ENCODE measurements at regions not wholly inside any gene's neighbourhood (a gene's known extent, or its start where the extent isn't known, plus 50 kb on each side); places are given as distances from the start of the nearest gene placed in this dataset.
"Not testable (repeated sequence)": the region's sequence is repeated elsewhere in the genome, so short reads cannot be mapped to it uniquely, and the experiment has no call there.

DNA sequence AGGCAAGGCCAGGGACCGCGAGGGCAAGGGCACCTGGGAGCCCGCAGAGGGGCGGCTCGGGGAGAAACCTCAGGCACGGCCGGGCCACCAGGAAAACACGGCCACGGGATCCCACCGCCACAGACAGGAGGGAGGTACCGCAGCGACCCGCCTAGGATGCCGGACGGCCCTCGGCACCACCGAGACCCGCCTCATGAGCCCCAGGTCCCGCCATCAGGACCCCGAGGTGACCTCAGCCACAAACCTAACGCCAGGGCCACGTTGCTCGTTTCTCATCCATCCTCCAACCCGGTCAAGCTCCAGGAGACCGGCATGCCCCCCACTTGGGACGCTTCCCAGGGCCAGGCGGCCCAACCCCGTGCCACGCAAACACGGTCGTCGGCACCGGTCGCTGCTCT is 95.2 kb upstream of the ANKRD30BL start:
- TF ChIP-seq, protein P1, sequence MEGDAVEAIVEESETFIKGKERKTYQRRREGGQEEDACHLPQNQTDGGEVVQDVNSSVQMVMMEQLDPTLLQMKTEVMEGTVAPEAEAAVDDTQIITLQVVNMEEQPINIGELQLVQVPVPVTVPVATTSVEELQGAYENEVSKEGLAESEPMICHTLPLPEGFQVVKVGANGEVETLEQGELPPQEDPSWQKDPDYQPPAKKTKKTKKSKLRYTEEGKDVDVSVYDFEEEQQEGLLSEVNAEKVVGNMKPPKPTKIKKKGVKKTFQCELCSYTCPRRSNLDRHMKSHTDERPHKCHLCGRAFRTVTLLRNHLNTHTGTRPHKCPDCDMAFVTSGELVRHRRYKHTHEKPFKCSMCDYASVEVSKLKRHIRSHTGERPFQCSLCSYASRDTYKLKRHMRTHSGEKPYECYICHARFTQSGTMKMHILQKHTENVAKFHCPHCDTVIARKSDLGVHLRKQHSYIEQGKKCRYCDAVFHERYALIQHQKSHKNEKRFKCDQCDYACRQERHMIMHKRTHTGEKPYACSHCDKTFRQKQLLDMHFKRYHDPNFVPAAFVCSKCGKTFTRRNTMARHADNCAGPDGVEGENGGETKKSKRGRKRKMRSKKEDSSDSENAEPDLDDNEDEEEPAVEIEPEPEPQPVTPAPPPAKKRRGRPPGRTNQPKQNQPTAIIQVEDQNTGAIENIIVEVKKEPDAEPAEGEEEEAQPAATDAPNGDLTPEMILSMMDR (IDR thresholded peaks at IDR 0.05 in 2 of 3, conservative IDR thresholded peaks at IDR 0.05 in 1 of 3; ENCODE audit: insufficient read depth in 2 of 3, low read depth in 1 of 3, low read length in 3 of 3) = not testable (repeated sequence)
- not testable (repeated sequence) for TF ChIP-seq STAT5B (CRISPR knock-in tag; IDR thresholded peaks at IDR 0.05); CTBP1 (IDR thresholded peaks at IDR 0.05; ENCODE audit: borderline replicate concordance); ZNF77 (CRISPR knock-in tag; IDR thresholded peaks at IDR 0.05); ZNF79 (CRISPR knock-in tag; IDR thresholded peaks at IDR 0.05; ENCODE audit: low read depth); MAZ (CRISPR knock-in tag; conservative IDR thresholded peaks at IDR 0.05 in 1 of 2, IDR thresholded peaks at IDR 0.05 in 1 of 2); NFYB (IDR thresholded peaks at IDR 0.05; ENCODE audit: extremely low read depth, insufficient read length); RB1 (IDR thresholded peaks at IDR 0.05; ENCODE audit: low read depth); CREB1 (IDR thresholded peaks at IDR 0.05); CREB1 (CRISPR knock-in tag; IDR thresholded peaks at IDR 0.05)
- TF ChIP-seq, protein P2, sequence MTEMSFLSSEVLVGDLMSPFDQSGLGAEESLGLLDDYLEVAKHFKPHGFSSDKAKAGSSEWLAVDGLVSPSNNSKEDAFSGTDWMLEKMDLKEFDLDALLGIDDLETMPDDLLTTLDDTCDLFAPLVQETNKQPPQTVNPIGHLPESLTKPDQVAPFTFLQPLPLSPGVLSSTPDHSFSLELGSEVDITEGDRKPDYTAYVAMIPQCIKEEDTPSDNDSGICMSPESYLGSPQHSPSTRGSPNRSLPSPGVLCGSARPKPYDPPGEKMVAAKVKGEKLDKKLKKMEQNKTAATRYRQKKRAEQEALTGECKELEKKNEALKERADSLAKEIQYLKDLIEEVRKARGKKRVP (CRISPR knock-in tag; IDR thresholded peaks at IDR 0.05) = not testable (repeated sequence)
- TF ChIP-seq, protein P3, sequence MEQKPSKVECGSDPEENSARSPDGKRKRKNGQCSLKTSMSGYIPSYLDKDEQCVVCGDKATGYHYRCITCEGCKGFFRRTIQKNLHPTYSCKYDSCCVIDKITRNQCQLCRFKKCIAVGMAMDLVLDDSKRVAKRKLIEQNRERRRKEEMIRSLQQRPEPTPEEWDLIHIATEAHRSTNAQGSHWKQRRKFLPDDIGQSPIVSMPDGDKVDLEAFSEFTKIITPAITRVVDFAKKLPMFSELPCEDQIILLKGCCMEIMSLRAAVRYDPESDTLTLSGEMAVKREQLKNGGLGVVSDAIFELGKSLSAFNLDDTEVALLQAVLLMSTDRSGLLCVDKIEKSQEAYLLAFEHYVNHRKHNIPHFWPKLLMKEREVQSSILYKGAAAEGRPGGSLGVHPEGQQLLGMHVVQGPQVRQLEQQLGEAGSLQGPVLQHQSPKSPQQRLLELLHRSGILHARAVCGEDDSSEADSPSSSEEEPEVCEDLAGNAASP (IDR thresholded peaks at IDR 0.05) = not testable (repeated sequence)
- TF ChIP-seq, protein P4, sequence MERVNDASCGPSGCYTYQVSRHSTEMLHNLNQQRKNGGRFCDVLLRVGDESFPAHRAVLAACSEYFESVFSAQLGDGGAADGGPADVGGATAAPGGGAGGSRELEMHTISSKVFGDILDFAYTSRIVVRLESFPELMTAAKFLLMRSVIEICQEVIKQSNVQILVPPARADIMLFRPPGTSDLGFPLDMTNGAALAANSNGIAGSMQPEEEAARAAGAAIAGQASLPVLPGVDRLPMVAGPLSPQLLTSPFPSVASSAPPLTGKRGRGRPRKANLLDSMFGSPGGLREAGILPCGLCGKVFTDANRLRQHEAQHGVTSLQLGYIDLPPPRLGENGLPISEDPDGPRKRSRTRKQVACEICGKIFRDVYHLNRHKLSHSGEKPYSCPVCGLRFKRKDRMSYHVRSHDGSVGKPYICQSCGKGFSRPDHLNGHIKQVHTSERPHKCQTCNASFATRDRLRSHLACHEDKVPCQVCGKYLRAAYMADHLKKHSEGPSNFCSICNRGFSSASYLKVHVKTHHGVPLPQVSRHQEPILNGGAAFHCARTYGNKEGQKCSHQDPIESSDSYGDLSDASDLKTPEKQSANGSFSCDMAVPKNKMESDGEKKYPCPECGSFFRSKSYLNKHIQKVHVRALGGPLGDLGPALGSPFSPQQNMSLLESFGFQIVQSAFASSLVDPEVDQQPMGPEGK (CRISPR knock-in tag; IDR thresholded peaks at IDR 0.05; ENCODE audit: borderline replicate concordance) = not testable (repeated sequence)
